GM18870 (cell line): ENCODE measurements at regions not wholly inside any gene's neighbourhood (a gene's known extent, or its start where the extent isn't known, plus 50 kb on each side); places are given as distances from the start of the nearest gene placed in this dataset.
"Not testable (repeated sequence)": the region's sequence is repeated elsewhere in the genome, so short reads cannot be mapped to it uniquely, and the experiment has no call there.

Source experiments
- ATAC-seq: cut with Tn5 transposase; IDR thresholded peaks from one replicate; pipeline ENCODE4 v1.9.1; 2021; ENCODE audit warnings: moderate library complexity; ENCODE audit not compliant: unreplicated experiment

DNA sequence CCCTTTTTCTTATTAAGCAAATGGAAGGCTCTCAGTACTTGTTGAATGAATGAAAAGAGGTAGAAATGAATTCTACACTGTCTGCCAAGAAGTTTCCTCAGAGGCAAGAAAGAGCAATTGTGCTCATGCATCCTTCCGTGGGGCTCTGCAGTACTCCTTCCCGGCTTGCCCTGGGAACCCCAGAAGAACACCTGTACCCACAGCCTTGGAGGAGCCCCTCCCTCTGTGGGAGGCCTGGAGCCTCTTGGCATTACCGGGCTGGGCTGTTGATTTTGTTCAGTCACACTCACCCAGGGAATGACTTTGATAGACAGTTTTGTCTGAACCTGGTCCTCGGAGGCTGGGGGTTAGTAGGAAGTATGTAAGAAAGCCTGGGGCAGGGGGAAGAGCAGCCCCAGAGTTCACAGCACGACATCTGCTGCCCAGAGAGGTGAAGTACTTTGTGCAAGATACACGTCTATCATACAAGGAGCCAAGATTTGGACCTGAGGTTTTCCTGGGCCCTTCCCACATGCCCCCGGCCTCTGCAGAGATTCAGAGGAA, 134.8 kb upstream of the GDF10 start:
- ATAC-seq: no peak

DNA sequence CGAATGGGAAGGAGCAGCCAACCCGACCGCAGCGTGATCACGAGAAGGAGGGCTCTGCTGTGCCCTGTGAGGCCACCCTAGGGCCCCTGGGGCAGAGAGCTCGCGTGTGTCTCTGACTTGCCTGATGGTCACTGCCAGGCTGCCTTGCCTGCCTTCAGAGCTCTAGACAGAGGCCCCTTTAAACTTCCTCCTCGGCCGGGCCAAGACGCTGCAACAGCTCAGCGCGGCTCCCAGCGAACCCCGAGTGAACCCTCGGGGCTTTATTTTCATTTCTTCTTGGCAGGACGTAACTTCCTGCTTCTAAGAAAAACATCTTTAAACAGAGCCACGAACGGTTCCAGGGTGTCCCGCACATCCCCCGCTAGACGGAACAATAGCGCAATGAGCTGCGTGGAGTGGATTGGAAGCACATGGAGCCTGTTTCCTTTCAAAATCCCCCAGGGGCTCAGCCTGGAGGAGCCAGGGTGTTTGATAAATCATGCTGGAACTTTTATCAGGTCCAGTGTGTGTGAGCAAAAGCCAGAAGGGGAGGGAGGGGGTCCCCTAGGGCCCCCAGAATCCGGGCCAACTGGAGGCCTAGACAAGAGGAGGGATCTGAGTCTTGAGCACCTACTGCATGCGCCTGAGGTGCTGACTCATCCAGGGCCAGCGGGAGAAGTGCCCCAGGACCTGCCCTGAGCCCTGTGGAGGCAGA, 134.1 kb upstream of the GDF10 start:
- ATAC-seq: no peak

DNA sequence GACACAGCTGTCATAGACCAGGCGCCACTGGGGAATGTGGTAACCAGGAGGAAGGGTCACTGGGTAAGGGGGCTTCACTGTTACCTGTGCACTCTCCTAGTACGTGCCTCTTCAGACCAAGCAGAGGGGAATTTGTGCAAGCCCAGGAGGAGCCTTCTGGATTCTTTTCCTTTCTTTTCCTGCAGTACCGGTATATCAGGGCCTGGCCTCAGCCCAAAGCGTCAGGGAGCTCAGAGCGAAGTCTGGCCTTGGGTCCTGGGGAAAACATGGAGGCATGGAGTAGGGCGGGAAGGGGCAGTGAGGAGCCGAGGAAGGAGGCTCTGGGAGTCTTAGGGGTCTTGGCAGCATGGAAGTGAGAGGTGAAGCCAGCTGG, 133.6 kb upstream of the GDF10 start:
- no peak for ATAC-seq

- ATAC-seq: not testable (repeated sequence)
Measured at GRCh38 chr10:47166808-47167581, 133.0 kb upstream of the GDF10 start.

DNA sequence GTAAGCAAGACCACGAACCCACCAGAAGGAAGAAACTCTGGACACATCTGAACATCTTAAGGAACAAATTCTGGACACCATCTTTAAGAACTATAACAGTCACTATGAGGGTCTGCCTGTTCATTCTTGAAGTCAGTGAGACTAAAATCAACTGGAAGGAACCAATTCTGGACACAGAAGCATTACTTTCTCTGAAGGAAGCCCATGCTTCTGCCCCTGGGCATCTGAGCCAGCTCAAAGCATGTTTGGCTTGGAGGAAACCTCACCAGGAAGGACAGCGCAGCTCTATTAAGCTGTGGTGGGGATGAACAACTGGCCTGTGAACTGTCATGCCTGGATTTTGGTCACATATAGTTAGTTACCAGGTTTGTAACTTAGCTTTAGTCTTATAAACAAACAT, 132.4 kb upstream of the GDF10 start:
- ATAC-seq: no peak

- ATAC-seq: no peak
Measured at GRCh38 chr10:47169581-47169980, 130.4 kb upstream of the GDF10 start.

- ATAC-seq: no peak
Measured at GRCh38 chr10:47173929-47174442, 126.0 kb upstream of the GDF10 start.

- ATAC-seq: no peak
Measured at GRCh38 chr10:47175181-47176123, 124.5 kb upstream of the GDF10 start.

DNA sequence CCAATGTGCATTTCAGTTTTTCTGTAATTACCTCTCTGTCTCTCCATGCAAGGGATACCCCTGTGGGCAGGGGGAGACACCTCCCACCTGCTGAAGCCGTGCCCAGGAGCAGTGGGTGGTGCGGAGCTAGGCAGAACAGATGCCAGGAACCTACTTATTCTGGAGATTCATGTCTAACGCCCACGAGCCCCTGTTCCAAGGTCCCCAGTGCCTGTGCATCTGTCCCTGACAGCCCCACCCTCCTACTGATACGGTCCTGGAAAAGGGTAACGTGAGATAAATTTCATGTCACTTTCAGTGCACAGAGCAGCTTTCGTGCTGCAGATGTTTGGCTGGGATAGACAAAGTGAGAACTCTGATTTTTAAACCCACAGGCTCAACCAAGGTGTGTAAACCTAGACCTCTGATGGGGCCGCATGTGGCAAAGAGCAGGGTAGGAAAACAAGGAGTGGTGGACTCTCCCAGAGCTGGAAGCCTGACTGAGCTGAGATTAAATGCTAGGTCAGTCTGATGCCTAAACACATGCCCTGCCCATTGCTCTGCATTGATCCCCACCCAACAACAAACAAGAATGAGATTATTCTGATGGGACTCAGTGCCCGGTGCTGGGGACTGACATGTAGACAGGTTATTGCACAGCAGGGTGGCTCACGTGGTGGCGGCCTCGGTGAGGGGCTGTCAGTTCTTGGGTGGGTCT, 123.6 kb upstream of the GDF10 start:
- ATAC-seq: no peak

DNA sequence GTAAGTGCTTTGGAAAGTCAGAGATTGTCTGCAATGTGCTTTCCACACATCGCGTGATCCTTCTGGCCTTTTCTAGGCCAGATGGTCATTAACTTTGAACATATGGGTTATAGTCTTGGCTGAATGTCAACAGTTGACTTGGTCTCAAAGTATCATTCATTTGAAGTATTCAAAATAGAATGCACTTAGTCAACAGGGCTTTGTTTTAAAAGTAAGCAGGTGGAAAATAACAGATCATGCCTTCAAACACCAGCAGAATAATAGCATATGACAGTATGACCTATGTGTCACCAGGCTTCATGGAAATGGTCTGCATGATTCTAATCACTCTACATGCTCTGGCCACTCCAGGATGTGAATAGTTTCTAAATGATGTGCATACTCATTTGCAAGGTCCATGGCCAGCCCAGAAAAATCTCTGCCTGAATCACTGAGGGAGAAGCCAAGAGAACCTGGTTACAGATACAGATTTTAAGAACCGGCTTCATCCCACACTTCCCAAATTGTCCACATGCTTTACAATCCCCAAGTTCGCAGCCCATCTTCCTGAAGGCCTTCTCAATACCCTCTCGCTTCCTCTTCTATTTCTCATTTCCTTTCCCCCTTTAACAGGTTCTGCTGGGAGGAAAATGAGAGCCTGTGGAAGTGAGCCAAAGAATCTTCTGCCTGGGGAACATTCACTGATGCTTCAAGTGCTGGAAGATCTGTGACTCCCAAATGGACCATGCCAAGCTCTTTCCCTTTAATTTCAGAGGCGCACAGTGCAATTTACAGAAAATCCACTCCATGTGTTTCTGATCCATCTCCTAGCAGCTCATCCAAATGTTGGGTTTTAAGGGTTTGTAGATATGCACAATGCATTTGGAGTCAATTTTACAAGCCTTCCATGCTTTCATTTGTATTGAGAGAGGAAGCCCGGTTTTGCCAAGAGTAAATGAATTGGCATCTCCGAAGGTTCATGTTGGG, 122.8 kb upstream of the GDF10 start:
- ATAC-seq: no peak

- ATAC-seq: no peak
Measured at GRCh38 chr10:47178537-47179290, 121.3 kb upstream of the GDF10 start.

GRCh38 chr10:47179291-47179647, 120.7 kb upstream of the GDF10 start:
- no peak for ATAC-seq

GRCh38 chr10:47181052-47181849, 118.7 kb upstream of the GDF10 start:
- ATAC-seq: no peak

- no peak for ATAC-seq
Measured at GRCh38 chr10:47182934-47183703, 116.9 kb upstream of the GDF10 start.

GRCh38 chr10:47183704-47184041, 116.3 kb upstream of the GDF10 start:
- no peak for ATAC-seq

DNA sequence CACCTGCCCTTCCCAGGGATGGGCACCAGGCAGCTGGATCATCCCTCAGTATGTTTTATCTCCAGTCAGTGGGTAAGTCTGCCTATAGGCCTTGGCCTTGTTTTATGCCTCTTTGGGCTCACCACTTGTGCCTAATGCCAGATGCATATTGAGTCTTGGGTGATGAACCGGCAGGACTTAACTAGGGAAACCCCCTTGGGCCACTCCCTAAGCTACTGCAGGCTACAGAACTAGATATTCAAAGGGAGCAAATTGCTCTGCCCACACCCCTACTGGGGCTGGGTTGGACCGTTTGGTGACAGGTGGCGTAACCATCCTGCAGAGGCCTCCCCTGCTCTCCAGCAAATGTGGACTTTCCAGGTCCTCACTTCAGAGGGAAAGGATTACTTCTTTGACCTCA, 115.7 kb upstream of the GDF10 start:
- no peak for ATAC-seq

DNA sequence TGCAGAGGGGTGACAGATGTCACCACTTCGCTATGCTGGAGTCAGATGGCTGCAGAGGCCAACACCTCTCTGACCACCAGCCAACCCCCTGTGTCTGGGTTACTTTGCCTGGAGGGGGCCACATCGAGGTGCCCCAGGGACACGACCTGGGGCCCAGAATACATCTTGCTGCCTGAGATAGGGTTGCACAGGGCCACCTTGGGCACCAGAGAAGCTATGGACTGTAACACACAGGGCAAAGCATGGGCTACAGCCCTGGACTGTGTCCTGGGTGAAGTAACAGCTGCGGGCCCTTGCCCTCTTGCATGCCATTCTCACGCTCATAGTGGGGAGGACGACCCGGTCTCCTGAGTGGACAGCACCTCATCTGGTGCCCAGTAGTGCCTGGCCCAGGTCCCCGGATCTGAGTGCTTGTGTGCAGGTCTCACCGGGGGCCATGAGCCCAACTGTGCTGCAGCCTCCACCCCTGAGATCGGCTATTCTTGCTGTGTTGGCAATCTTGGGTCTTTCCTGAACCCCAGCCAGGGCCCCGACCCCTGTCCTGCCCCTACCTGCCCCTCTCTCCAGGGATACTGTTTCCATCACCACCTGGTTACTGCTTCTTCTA, 115.2 kb upstream of the GDF10 start:
- ATAC-seq: no peak
